ENCODE measurements at regions not wholly inside any gene's neighbourhood (a gene's known extent, or its start where the extent isn't known, plus 50 kb on each side); places are given as distances from the start of the nearest gene placed in this dataset.

DNA sequence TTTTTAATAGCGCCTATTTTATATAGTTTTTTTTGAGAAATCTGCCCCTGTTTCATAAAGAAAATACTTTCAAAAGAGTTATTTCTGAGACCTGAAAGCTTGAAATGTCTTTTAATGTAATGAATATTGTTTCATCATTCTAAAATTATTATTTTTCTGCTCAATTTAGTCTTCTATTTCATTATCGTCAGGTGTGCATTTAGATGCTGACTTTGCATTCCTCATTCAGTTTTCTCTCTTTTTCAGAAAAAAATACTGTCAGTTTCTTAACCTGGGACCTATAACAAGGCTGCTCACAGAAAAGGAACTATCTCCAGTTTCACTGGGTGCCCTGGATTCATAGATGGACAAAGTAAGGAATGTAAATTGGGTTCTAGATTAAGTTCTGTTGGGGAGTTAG is 1631.7 kb downstream of the SUCLG1 start:
- no peak for DNase-seq (ENCODE audit: low spot score)
- no peak overlapping the region for H3K27ac ChIP-seq
- TF ChIP-seq, protein P1, sequence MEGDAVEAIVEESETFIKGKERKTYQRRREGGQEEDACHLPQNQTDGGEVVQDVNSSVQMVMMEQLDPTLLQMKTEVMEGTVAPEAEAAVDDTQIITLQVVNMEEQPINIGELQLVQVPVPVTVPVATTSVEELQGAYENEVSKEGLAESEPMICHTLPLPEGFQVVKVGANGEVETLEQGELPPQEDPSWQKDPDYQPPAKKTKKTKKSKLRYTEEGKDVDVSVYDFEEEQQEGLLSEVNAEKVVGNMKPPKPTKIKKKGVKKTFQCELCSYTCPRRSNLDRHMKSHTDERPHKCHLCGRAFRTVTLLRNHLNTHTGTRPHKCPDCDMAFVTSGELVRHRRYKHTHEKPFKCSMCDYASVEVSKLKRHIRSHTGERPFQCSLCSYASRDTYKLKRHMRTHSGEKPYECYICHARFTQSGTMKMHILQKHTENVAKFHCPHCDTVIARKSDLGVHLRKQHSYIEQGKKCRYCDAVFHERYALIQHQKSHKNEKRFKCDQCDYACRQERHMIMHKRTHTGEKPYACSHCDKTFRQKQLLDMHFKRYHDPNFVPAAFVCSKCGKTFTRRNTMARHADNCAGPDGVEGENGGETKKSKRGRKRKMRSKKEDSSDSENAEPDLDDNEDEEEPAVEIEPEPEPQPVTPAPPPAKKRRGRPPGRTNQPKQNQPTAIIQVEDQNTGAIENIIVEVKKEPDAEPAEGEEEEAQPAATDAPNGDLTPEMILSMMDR (IDR thresholded peaks at IDR 0.05): no peak
- no peak overlapping the region for H3K4me3 ChIP-seq

DNA sequence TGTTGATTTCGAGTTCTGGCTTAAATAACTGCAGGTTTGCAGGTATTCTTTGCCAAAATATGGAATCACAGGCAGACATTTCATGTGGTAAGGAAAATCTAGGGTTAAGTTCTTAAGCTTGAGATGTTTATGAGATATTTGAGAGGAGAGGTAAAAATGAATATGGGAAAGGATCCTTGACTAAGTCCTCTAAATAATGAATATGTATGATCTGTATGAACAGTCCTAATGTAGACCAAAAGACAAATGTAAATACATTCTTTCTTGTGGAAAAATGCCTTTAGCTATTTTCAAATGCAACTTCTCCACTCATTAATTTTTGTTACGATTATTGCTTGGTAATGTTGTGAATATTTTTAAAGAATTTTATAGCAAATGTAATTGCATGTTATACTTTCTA is 1632.6 kb downstream of the SUCLG1 start:
- H3K4me3 ChIP-seq: no peak overlapping the region
- TF ChIP-seq, protein P1 (IDR thresholded peaks at IDR 0.05): no peak
- no peak overlapping the region for H3K27ac ChIP-seq
- DNase-seq (ENCODE audit: low spot score): no peak

DNA sequence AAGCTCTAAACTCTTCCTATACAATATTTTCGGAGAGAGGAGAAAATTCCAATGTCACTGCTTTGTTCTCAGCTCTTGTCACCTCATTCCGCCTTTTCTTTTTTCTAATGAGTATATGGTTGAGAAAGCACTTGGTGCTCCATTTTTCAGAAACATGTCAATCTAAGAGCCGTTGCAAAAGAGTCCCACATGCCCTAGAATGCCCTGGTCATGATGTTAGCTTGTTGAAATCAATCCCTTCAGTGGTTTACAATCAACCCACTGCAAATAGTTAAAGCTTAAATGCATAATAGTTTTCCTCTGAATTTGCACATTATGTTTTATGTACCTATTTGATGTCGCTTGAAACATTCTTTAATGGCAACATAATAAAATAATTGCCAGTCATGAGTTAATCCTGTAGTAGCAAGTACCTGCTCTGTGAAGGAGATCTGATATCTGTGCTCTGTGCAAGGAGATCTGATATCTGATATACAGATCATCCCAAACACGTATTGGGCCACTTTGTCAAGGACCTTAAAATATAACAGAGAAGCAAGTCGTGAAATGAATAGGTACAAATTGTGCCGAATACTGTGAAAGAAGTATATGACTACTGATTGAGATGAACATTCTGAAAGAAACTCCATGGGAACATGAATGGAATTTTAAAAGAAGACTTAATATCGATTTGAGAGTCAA is 1633.5 kb downstream of the SUCLG1 start:
- H3K27ac ChIP-seq: no peak overlapping the region
- DNase-seq (ENCODE audit: low spot score): no peak
- TF ChIP-seq, protein P1 (IDR thresholded peaks at IDR 0.05): no peak
- H3K4me3 ChIP-seq: no peak overlapping the region

DNA sequence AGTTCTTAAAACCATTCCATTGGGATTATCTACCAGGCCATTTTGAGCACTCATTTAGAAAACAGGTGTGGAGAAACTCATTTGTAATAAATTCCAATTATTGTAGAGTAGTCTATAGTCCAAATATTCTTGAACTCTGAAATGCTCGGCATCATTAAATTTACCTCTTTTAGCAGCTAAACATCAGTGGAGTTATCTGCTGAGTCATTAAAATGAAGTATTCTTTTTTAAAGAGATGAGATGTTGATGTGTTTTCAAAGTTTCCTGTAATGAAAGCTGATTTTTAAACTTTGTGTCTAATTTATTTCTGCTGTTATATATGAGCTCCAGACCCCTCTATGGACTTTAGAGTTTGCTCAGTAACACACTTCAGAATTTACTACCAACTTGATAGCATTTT is 1635.2 kb downstream of the SUCLG1 start:
- Histone ChIP-seq H3K27ac (no peak overlapping the region), H3K4me3 (no peak overlapping the region)
- TF ChIP-seq, protein P1 (IDR thresholded peaks at IDR 0.05): no peak
- DNase-seq (ENCODE audit: low spot score): no peak

DNA sequence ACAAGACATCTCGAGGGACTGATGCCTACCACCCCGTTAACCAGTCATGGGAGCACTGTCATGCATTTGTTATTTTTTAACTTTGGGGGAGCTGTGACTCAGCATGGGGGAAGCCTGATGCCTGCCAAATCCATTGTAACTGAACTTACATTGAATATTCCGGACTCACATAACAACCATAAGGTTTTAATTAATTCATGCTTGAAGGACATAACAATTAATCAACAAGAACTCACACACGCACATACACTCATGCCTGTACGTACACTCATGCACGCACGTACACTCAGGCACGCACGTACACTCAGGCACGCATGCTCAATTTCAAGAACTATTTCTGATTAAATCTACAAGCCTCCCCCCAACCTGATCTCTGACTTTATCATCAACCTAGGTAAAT is 1639.1 kb downstream of the SUCLG1 start:
- no peak for DNase-seq (ENCODE audit: low spot score)
- TF ChIP-seq, protein P1 (IDR thresholded peaks at IDR 0.05): no peak
- no peak overlapping the region for H3K27ac ChIP-seq
- H3K4me3 ChIP-seq: no peak overlapping the region

DNA sequence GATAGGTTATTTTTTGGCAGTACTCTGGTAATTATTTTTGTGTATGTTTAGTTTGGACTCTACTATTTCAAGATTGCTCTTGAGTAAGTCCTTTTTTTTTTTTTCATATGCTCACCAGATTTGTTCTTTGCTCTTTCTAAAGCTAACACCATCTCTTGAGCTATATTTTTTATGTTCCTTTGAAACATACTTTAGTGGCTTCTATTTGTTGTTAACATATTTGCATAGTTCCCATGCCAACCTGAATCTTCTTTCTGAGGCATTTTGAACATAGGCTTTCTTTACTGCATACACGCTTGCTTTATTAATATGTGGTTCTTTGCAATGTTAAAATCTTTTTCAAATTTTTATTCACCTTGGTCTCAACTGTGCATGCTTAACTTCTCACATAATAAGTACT is 1644.9 kb downstream of the SUCLG1 start:
- DNase-seq (ENCODE audit: low spot score): no peak

DNA sequence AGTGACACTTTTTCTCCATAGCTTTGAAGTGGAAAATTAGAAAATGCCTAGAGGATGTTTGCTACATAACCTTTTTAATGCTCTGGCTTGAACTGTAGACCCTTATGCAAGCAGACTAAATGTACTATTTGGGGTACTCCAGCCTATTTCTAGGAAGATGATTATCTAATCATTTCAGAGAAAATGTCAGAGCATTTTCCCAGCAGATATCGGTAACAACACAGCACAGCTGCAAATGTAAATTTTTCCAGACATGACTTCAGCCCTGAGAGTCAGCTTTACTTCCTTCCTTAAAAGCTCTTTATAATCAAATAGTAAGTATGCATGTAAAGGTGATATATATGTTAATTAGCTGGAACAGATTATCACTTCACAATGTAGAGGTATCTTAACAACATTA is 1647.1 kb downstream of the SUCLG1 start:
- no peak overlapping the region for H3K4me3 ChIP-seq
- DNase-seq (ENCODE audit: low spot score): no peak
- no peak overlapping the region for H3K27ac ChIP-seq
- TF ChIP-seq, protein P1 (IDR thresholded peaks at IDR 0.05): no peak

More for the DNA sequence above, 1644.9 kb downstream of the SUCLG1 start:
- H3K27ac ChIP-seq: no peak overlapping the region
- no peak overlapping the region for H3K4me3 ChIP-seq
- TF ChIP-seq, protein P1 (IDR thresholded peaks at IDR 0.05): no peak

All from coronary artery (tissue), 2 donors.